GM12878 (cell line): ENCODE measurements at regions not wholly inside any gene's neighbourhood (a gene's known extent, or its start where the extent isn't known, plus 50 kb on each side); places are given as distances from the start of the nearest gene placed in this dataset.

Experiments used
- ATAC-seq: fragments of 200-7000 bp; cut with Tn5 transposase; 3 replicates; pipeline ENCODE4 v1.9.1; 2020; ENCODE audit warnings: mild to moderate bottlenecking, moderate library complexity
- BruUV-seq: library from RNA; stranded (reverse); fragments of 400-500 nt; replicated peaks from 2 replicates; lab custom pipeline; 2021; lab: Mats Ljungman, UMichigan
- CTCF ChIA-PET: fragments of 300-600 bp; sonication (Branson Sonifier 250); formaldehyde crosslinking; extraction: SDS; loops from one replicate; lab custom pipeline; 2021; ENCODE audit warnings: inconsistent platforms; lab: Yijun Ruan, JAX
- POLR2A ChIA-PET: fragments of 350-600 bp; formaldehyde crosslinking; extraction: SDS; loops from one replicate; lab custom pipeline; 2021; ENCODE audit warnings: inconsistent platforms; lab: Charles Lee
- RAD21 ChIA-PET: fragments of 300-600 bp; sonication (Branson Sonifier 250); formaldehyde crosslinking; loops from one replicate; lab custom pipeline; 2023; ENCODE audit warnings: antibody characterized with exemption; ENCODE audit not compliant: unreplicated experiment; lab: Charles Lee
- SMC1A ChIA-PET: fragments of 300-600 bp; sonication (Branson Sonifier 250); formaldehyde crosslinking; loops from one replicate; lab custom pipeline; 2023; ENCODE audit not compliant: unreplicated experiment, uncharacterized antibody; lab: Charles Lee
- DNase-seq: peaks from one replicate; pipeline ENCODE4 v3.0.0-alpha.2; 2011; ENCODE audit warnings: low read depth, low spot score
- FAIRE-seq: peaks from 3 replicates; lab custom pipeline; 2011; peaks lifted over from hg19 to GRCh38; lab: Jason Lieb, UNC
- H2AFZ ChIP-seq: 2 replicates; pipeline ENCODE4 v1.6.0; 2011; ENCODE audit warnings: low read depth, low read length, control low read depth; ENCODE audit not compliant: control insufficient read depth
- H3K27ac ChIP-seq: 2 replicates; pipeline ENCODE4 v1.5.1; 2011; ENCODE audit warnings: control low read depth; ENCODE audit not compliant: control insufficient read depth, insufficient read depth
- H3K27me3 ChIP-seq, 2 experiments: replicated peaks in 1 of 2; 2 replicates each; pipeline versions ENCODE4 v1.6.0 to v1.6.1; 2011; ENCODE audit warnings: low read length in 1 of 2; ENCODE audit not compliant: control insufficient read depth in 2 of 2, insufficient read depth in 2 of 2
- H3K36me3 ChIP-seq, 2 experiments: 2 replicates each; pipeline ENCODE4 v1.5.1; 2011; ENCODE audit warnings: low read length in 1 of 2; ENCODE audit not compliant: control insufficient read depth in 2 of 2, insufficient read depth in 2 of 2
- H3K4me1 ChIP-seq: 2 replicates; pipeline ENCODE4 v1.6.1; 2011; ENCODE audit warnings: mild to moderate bottlenecking, low read length, moderate library complexity, mixed read lengths; ENCODE audit not compliant: control insufficient read depth, insufficient read depth
- H3K4me2 ChIP-seq: 2 replicates; pipeline ENCODE4 v1.6.0; 2011; ENCODE audit warnings: control low read depth; ENCODE audit not compliant: control insufficient read depth, insufficient read depth
- H3K4me3 ChIP-seq: fragments of 200-600 bp; sonication (generic); 2 replicates; pipeline ENCODE4 v1.5.1; 2016
- H3K79me2 ChIP-seq: 2 replicates; pipeline ENCODE4 v1.6.0; 2011; ENCODE audit warnings: low read length; ENCODE audit not compliant: control insufficient read depth, insufficient read depth
- H3K9ac ChIP-seq: 2 replicates; pipeline ENCODE4 v1.8.0; 2011; ENCODE audit warnings: low read length, control low read depth, mixed read lengths; ENCODE audit not compliant: control insufficient read depth, insufficient read depth
- H3K9me3 ChIP-seq: replicated peaks from 3 replicates; pipeline ENCODE4 v1.5.1; 2011; ENCODE audit warnings: mild to moderate bottlenecking, low read length; ENCODE audit not compliant: control insufficient read depth, insufficient read depth
- H4K20me1 ChIP-seq: 2 replicates; pipeline ENCODE4 v1.6.0; 2011; ENCODE audit not compliant: control insufficient read depth, insufficient read depth
- BHLHE40 ChIP-seq, 2 experiments: fragments of 450-650 bp in 1 of 2; IDR thresholded peaks; 2 replicates each; pipeline ENCODE4 v1.6.1; 2011 to 2017; ENCODE audit warnings: low read depth in 2 of 2, borderline replicate concordance in 1 of 2, improper control_type of control experiment in 1 of 2, low read length in 1 of 2, mild to moderate bottlenecking in 1 of 2
- DPF2 ChIP-seq: fragments of 450-650 bp; IDR thresholded peaks from 2 replicates; pipeline ENCODE4 v1.6.1; 2017; ENCODE audit warnings: mild to moderate bottlenecking
- EP300 ChIP-seq, 2 experiments: fragments of 150-350 bp in 1 of 2; IDR thresholded peaks; 2 replicates each; pipeline ENCODE4 v1.6.1; 2011 to 2012; ENCODE audit warnings: low read depth in 2 of 2, low read length in 2 of 2, borderline replicate concordance in 1 of 2, improper control_type of control experiment in 1 of 2, inconsistent platforms in 1 of 2; ENCODE audit not compliant: control insufficient read depth in 1 of 2
- KAT2A ChIP-seq: conservative IDR thresholded peaks from 2 replicates; pipeline ENCODE4 v1.6.1; 2011; ENCODE audit warnings: low read depth, low read length; ENCODE audit not compliant: control insufficient read depth
- KLF5 ChIP-seq: fragments of 450-650 bp; IDR thresholded peaks from 2 replicates; pipeline ENCODE4 v1.6.1; 2014; ENCODE audit warnings: mild to moderate bottlenecking; ENCODE audit not compliant: partially characterized antibody
- MTA2 ChIP-seq: fragments of 450-650 bp; IDR thresholded peaks from 2 replicates; pipeline ENCODE4 v1.6.1; 2016; ENCODE audit warnings: low read depth, mild to moderate bottlenecking, moderate library complexity
- NFXL1 ChIP-seq: fragments of 450-650 bp; IDR thresholded peaks from 2 replicates; pipeline ENCODE4 v1.6.1; 2017; ENCODE audit warnings: antibody characterized with exemption, mild to moderate bottlenecking, borderline replicate concordance
- SMARCA5 ChIP-seq: fragments of 450-650 bp; IDR thresholded peaks from 2 replicates; pipeline ENCODE4 v1.6.1; 2017; ENCODE audit warnings: mild to moderate bottlenecking
- WGBS: methylation state at CpG from one replicate; pipeline ENCODE4 v1.1.6; 2016; ENCODE audit warnings: low lambda C conversion rate; ENCODE audit not compliant: insufficient replicate concordance, insufficient coverage; ENCODE audit errors: missing lambda C conversion rate; 5-methylcytosine and 5-hydroxymethylcytosine counted together
- in situ Hi-C: fragments of 300-500 bp; cut with MboI; formaldehyde crosslinking; loops from 9 replicates; pipeline ENCODE4 v1.14.3; 2018; ENCODE audit warnings: mixed read lengths
- intact Hi-C: fragments of 100-400 bp; cut with micrococcal nuclease; formaldehyde crosslinking; loops from one replicate; pipeline ENCODE4 v1.14.2; 2022; ENCODE audit not compliant: unreplicated experiment
- TF ChIP-seq, protein P1 (sequence below): fragments of 450-650 bp; IDR thresholded peaks from 2 replicates; pipeline ENCODE4 v1.6.1; 2017; ENCODE audit warnings: mild to moderate bottlenecking
- TF ChIP-seq, protein P2 (sequence below): fragments of 450-650 bp; IDR thresholded peaks from 2 replicates; pipeline ENCODE4 v1.6.1; 2017; ENCODE audit warnings: mild to moderate bottlenecking, low read depth, inconsistent platforms; ENCODE audit not compliant: poor library complexity, severe bottlenecking
- TF ChIP-seq, protein P3 (sequence below): IDR thresholded peaks from 2 replicates; pipeline ENCODE4 v1.6.1; 2012; ENCODE audit warnings: low read depth, low read length, improper control_type of control experiment

DNA sequence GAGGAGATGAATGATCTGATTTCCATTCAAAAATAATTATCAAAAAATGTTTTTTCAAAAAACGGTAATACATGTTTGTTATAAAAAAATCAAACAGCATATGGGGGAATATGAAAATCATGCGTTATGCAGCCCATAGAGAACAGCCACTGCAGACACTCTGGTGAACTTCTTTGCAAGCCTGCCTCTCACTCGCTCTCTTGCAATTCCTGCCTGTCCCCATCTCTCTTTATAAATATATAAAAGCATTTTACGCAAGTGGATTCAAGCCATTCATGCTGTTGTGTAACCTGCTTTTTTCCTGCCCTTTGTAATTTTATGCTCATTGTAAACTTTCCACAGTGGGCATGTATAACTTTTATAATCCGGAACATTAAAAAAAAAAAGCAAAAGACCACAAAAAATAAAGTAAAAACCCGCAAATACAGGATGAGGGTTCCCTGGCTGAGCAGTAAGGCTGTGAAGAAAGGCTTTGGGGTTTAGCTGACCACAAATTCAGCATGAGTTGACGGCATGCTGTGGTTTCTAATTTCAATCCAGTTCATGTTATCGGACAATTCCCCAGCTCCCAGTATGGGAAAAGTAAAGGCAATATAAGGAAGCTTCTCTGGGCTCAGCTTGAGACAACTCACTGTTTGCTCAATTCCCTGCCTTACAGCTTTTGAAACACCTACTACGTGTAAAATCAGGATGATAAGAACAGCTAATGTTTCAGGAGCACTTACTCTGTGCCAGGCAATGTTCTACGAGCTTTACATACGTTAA, 52.8 kb upstream of the ZBTB40 start (continued):
- TF ChIP-seq, protein P1, sequence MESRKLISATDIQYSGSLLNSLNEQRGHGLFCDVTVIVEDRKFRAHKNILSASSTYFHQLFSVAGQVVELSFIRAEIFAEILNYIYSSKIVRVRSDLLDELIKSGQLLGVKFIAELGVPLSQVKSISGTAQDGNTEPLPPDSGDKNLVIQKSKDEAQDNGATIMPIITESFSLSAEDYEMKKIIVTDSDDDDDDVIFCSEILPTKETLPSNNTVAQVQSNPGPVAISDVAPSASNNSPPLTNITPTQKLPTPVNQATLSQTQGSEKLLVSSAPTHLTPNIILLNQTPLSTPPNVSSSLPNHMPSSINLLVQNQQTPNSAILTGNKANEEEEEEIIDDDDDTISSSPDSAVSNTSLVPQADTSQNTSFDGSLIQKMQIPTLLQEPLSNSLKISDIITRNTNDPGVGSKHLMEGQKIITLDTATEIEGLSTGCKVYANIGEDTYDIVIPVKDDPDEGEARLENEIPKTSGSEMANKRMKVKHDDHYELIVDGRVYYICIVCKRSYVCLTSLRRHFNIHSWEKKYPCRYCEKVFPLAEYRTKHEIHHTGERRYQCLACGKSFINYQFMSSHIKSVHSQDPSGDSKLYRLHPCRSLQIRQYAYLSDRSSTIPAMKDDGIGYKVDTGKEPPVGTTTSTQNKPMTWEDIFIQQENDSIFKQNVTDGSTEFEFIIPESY = no peak
- TF ChIP-seq NFXL1 = no peak
- TF ChIP-seq BHLHE40 (IDR thresholded peaks at IDR 0.05; ENCODE audit: borderline replicate concordance in 1 of 2, low read depth in 2 of 2, low read length in 1 of 2) = no peak
- TF ChIP-seq, protein P2, sequence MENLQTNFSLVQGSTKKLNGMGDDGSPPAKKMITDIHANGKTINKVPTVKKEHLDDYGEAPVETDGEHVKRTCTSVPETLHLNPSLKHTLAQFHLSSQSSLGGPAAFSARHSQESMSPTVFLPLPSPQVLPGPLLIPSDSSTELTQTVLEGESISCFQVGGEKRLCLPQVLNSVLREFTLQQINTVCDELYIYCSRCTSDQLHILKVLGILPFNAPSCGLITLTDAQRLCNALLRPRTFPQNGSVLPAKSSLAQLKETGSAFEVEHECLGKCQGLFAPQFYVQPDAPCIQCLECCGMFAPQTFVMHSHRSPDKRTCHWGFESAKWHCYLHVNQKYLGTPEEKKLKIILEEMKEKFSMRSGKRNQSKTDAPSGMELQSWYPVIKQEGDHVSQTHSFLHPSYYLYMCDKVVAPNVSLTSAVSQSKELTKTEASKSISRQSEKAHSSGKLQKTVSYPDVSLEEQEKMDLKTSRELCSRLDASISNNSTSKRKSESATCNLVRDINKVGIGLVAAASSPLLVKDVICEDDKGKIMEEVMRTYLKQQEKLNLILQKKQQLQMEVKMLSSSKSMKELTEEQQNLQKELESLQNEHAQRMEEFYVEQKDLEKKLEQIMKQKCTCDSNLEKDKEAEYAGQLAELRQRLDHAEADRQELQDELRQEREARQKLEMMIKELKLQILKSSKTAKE = no peak
- no peak for TF ChIP-seq KAT2A

DNA sequence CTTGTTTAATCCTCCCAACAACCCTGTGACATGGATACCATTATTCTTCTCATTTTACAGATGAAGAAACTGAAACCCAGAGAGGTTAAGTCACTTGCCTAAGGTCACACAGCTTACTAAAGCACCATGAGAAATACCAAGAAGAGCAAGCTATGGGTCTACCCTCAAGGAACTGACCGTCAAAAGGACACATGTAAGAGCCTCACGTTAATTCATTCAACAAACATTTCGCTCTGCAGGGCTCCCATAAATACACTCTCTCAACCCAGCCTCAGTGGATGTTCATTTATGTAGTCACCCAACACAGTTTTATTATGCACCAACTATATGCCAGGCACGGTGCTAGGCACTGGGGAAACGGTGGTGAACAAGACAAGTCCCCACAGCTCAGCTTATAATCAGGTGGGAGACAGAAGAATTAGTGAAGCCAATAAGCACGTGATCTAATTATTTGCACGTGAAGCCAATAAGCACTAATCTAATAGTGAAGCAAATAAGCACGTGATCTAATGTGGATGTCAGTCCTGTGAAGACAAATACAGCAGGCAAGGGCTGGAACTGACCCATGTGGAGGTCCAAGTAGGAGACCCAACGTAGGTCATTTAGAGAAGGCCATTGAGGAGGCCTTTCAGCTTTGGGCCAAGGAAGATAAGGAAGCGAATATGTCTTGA, 52.1 kb upstream of the ZBTB40 start:
- ChIA-PET POLR2A (no interaction called here), CTCF (interaction anchor here (0.6 to 1.1 kb wide), 2 partner anchors 17 to 815 kb away, joined by 3 read pairs; no protein-coding TSS in a partner anchor), SMC1A (no interaction called here), RAD21 (no interaction called here)
- DNase-seq (no peak), ATAC-seq (no peak), FAIRE-seq (no peak)
- no peak overlapping the region for H3K27ac ChIP-seq
- intact Hi-C loops (no loop called here), in situ Hi-C loops (no loop called here)
- H3K36me3 ChIP-seq = no peaks in the 10 kb centered on the region
- H3K79me2 ChIP-seq = no peaks in the 10 kb centered on the region
- no peaks in the 10 kb centered on the region for H3K4me1 ChIP-seq
- no peaks in the 10 kb centered on the region for H3K9me3 ChIP-seq
- no peak for TF ChIP-seq KLF5
- TF ChIP-seq BHLHE40 (IDR thresholded peaks at IDR 0.05; ENCODE audit: borderline replicate concordance in 1 of 2, low read depth in 2 of 2, low read length in 1 of 2) = 0 out of 4 replicates have a peak, but pooled peaks of 1 of the 2 experiments have one; percentile 6
- TF ChIP-seq, protein P3, sequence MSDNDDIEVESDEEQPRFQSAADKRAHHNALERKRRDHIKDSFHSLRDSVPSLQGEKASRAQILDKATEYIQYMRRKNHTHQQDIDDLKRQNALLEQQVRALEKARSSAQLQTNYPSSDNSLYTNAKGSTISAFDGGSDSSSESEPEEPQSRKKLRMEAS = no peak
- no peak for TF ChIP-seq DPF2
- no peak for TF ChIP-seq MTA2
- no peak for TF ChIP-seq SMARCA5
- no peak for TF ChIP-seq EP300 (IDR thresholded peaks at IDR 0.05; ENCODE audit: borderline replicate concordance in 1 of 2, control insufficient read depth in 1 of 2, low read depth in 2 of 2, low read length in 2 of 2)
- no peak overlapping the region for H3K4me3 ChIP-seq
- no TSS peak for BruUV-seq
- H4K20me1 ChIP-seq = no peaks in the 10 kb centered on the region; the same call in none of the 2 replicates
- H3K27me3 ChIP-seq = no peaks in the 10 kb centered on the region; a peak in 1 of 4 replicates
- H3K4me2 ChIP-seq = no peak overlapping the region
- H3K9ac ChIP-seq = no peak overlapping the region
- 13% methylated on average over 10 of the region's 10 CpGs for WGBS
- no peak overlapping the region for H2AFZ ChIP-seq
